ENCODE measurements at regions not wholly inside any gene's neighbourhood (a gene's known extent, or its start where the extent isn't known, plus 50 kb on each side); places are given as distances from the start of the nearest gene placed in this dataset.

DNA sequence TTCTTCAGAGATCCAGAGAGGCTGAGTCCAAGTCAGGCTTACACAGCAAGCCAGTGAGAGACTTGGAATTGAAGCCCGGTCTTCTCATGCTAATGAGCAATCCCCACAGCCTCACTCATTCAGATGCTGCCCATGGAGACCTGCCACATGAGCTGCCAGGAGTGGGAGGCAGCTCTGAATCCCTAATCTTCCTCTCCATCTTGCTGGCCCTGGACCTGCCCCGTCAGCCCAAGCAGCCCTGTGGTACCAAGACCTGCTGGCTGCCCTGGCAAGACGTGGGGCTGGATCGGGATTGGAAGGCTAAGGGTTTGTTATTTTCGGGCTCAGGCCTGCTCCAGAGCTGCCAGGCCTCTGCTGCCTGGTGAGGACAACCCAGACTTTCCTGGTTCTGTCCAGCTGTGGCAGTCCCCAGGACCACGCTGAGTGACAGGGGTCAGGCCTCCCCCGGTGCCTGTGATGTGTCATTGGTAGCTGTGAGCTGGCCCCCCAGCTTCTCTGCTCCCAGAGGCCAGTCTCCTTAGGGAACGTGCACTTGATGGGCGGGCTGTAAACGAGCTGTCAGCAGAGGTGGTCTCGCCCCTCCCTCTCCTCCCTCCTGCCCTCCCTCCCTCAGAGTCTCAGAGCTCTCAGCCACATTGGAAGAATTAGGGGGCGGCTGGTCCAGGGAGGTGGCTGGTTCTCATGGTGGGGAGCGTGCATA is 135.0 kb downstream of the FOXD2 start:
- no peak for DNase-seq (ENCODE audit: low read depth in 4 of 4, low spot score in 1 of 4)

DNA sequence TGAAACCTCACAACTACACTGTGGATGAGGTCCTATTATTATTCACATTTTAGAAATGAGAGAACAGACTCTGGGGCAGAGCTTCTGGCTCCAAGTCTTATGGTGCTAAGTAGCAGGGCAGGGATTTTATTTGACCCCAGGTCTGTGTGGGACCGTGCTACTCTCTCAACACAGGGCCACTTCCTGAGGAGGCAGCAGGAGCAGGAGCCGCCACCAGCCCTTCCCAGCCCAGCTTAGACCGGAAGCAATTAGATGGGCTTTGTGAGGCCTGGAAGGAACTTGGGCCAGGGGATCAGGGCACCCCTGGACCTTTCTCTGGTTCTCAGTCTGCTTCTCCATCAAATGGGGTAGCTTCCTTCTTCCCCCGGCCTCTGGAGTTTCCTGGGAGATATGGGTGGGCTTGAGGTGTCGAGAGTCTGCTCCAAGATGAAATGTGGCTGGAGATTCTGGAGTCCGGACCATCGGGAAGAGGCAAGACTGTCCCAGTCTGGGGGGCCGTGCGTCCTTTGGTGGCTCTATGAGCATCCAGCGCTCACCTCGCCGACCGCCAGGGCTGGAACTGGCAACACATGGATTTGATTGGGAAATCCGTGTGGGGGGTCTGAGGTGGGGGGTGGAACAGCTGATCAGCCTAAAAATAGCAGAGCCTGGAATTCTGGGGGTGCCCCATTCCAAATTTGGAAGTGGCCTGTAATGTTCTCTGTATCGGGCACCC is 136.8 kb downstream of the FOXD2 start:
- DNase-seq (ENCODE audit: low read depth in 4 of 4, low spot score in 1 of 4), result no peak

DNA sequence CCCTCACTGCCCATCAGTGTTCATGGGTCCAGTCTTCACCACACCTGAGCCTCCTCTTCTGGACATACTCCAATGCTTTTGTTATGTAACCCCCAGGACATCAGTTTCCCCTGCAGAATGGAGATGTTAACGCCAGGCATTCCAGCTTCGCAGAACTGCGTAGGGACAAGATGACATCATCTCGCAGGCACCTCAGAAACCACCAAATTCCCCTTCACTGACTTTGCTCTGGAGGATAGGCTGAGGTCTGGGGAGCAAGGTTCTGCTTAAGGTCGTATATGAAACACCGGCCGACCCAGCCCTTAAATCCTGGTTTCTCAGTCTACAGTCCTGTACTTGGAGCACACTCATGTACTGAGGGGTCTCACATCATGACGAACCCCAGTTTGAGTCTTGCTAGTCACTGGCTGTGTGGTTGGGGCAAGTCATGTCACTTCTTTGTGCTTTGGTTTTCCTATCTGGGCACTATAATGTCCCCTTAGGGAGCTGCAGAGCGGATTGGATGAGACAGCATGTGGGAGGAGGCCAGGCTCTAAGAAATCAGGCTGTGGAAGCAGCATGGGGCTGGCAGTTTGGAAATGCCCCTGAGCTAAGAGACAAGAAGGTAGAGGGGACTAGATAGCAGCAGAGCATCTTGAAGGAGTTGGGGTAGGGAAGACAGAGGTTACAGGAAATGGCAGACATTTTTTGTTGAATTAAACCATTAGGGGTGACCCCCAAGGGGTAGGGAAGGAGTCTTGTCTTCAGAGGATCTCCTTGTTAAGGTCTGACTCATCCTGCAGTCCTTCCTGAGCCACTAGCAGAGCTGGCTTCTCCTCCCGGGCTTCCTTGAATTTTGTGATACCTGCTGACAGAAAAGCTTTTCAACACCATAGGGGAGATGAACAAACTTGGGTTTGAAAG is 138.3 kb downstream of the FOXD2 start:
- DNase-seq (ENCODE audit: low read depth in 4 of 4, low spot score in 1 of 4), result no peak

DNA sequence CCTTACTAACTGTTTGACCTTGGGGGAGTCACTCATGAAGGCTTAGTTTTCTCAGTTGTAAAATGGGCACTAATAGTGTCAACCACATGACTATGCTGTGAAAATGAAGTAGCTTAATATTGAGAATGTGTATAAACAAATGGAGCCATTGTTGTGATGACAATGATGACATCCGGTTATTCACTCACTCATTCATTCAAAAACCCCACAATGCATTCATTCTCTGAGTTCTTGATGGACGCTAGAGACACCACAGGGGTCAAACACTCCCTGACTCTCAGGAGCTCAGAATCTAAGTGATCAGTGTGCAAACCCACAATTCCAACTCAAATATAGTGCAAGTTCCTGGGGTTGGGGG is 138.9 kb downstream of the FOXD2 start:
- DNase-seq (ENCODE audit: low read depth in 4 of 4, low spot score in 1 of 4), result no peak

DNA sequence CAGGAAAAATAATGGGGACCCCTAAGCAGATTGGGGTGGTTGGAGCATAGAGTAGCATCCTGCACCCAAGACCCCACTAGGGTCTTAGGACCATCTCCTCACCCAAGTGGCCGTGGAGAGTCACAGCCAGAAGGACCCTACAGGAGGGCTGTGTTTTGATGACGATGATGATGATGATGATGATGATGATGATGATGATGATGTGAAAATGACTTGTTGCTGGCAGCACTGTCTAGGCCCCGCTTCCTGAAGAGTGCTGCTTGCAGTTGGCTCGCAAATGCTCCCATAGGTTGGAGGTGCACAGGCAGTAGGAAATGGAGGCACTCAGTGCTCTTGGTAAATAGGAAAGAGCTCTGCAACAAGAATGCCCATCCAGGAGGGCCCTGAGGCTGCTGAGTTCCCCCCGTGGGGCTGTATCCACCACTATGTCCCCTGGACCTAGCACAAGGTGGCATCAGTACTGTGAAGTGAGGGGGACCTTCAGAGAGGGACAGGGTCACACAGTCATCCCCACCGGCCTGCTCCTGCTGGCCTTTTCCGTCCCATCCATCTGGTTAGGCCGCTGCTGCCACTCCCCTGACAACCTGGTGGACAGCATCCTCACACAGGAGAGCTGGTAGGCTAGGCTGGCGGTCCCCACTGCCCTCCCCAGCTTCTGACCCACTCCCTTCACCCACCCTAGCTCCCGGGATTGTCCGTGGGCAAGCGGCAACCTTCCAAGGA is 139.6 kb downstream of the FOXD2 start:
- DNase-seq (ENCODE audit: low read depth in 4 of 4, low spot score in 1 of 4), result no peak

DNA sequence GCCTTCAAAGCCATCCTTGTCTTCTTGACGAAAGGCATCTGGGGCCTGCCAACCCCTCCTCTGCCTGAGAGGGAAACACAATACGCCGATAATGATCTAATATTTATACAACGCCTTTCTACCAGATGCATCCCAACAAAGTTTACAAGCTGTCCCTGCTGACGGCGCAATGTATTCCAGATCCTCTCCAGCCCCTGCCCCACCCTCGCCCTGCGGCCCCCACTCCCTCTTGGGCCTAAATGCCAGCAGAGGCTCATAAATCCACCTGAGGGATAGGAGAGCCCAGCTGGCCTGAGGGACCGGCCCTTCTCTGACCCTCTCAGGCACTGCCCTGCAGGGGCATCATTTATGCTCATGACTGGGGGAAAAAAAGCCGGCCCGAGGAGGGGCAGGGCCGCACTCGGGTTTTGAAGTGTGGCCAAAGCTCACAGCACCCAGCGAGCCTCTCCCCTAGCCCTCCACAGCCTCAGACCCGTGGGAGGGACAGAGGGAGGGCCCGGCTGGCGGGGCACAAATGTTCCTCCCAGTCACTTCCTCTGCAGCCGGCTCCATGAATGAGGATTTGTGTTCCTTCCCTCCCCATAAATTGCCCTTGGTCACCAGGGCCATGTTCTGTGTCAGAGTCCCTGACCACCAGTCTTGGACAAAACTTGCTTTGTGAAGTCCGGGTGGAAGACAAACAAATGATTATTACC is 140.3 kb downstream of the FOXD2 start:
- no peak for DNase-seq (ENCODE audit: low read depth in 4 of 4, low spot score in 1 of 4)

DNA sequence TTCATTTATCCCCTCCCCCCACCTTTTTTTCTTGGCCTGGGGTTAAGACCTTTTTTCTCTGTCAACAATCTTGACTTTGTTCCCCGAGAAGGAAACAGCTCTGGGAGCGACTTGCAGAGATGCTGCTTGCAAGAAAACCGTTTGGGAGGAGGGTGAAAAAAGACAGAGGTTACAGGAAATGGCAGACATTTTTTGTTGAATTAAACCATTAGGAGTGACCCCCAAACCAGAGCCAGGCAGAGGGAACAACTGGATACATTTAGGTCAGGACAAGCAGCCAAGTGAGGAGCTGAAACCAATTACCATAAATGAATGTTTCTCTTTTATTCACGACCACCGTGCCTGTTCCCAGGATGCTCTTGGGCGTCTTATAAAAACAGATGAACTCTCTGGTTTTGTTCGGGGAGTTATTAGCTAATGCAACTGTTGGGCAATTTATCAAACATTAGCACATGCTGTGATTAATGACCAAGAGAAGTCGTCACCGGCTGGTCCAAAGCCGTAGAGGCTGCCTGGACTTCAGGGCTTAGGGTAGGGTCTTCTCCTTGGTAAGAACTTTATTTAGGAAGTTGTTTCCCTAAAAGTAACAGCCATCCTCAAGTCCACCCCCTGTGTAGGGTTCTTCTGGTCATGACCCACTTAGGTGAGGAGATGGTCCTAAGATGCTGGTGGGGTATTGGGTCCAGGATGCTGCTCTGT is 141.0 kb downstream of the FOXD2 start:
- DNase-seq (ENCODE audit: low read depth in 4 of 4, low spot score in 1 of 4), result no peak

DNA sequence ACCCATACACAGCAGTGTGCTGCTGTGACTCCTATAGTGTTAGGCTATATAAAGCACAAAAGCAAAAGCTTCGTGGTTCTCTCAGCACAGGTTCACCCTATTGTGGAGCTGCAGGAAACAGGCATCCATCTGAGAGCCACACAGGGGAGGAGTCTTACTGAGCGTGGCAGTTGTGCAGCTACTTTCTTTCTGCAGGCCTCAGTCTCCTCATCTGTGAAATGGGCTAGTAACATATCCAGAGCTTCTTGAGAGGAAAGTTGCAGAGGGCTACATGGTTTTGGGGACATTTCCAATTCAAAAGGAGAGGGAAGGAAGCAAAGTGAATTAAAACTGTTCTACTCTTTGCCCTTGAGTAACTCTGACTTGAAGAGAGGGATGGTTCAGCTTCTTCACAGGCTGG is 142.0 kb downstream of the FOXD2 start:
- DNase-seq (ENCODE audit: low read depth in 4 of 4, low spot score in 1 of 4), result no peak

DNA sequence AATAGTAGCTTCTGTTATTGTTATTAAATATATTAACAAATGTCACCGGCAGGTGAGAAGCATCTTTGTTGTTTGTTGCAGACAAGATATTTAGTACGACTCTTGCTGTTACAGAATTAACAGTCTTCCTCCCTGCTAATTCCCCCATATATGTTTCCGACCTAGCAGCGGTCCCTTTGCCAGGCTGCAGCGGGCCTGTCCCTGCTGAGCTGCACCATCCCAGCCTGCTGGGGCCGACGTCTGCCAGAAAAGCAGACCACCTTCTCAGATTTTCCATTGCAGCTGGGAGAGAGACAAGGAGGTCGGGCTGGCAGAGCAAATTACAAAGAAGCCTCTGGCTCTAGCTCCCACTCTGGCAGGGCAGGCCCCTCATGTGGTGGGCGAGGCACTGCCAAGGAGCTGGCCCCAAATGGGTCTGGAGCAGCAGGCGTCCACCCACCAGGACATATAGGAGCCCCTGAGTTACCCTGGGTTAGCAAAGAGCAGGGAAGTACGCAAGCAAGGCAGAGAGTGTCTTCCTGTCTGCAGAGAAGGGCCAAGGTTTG is 142.7 kb downstream of the FOXD2 start:
- DNase-seq (ENCODE audit: low read depth in 4 of 4, low spot score in 1 of 4), result no peak

DNA sequence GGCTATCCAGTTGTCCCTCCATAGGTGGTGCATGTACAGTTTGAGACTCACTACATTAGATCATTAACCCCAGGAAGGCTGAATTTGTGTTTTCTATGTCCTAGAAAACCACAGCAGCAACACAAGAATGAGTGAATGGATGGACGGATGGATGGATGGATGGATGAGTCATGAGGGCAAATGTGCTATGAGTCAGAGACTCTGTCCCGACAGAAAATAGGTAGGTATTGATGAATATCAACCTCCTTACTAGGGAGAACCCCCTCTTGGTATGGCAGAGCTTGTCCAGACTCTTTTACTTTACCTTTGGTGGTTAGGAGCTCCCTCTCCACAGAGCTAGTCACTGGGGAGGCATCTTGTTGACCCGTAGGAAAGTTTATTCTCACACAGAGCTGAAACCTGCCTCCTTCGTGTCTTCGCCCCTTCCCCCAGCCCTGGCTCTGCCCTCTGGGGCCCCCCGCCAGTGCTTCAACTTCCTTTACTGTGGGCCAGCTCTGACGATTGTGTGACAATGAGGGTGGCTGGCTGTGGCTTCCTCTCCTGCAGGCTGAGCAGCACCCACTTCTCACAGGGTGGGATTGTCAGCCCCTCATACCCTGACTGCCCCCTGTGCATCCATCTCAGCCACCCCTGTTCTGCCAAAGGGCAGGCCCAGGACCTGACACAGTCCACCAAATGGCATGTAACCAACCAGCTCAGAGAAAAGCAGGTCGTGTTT is 145.2 kb downstream of the FOXD2 start:
- DNase-seq (ENCODE audit: low read depth in 4 of 4, low spot score in 1 of 4), result no peak

DNA sequence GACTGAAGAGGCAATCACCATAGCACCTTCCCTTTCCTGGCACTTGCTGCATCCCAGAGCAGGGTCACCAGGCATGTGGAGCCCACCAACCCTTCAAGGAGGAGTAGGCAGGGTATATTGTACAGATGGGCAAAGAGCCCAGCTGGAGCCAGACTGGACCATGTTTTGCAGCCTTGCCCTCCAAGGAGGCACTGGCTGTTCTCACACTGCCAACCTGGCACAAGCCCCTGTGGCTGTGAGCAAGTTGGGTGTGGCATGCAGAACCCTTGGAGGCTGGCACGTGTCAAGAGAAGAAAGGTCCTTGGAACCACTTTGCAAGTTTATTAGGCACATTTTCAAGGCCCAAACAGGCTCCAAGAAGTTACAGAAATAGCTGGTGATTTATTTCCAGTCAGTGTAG is 146.4 kb downstream of the FOXD2 start:
- no peak for DNase-seq (ENCODE audit: low read depth in 4 of 4, low spot score in 1 of 4)

DNA sequence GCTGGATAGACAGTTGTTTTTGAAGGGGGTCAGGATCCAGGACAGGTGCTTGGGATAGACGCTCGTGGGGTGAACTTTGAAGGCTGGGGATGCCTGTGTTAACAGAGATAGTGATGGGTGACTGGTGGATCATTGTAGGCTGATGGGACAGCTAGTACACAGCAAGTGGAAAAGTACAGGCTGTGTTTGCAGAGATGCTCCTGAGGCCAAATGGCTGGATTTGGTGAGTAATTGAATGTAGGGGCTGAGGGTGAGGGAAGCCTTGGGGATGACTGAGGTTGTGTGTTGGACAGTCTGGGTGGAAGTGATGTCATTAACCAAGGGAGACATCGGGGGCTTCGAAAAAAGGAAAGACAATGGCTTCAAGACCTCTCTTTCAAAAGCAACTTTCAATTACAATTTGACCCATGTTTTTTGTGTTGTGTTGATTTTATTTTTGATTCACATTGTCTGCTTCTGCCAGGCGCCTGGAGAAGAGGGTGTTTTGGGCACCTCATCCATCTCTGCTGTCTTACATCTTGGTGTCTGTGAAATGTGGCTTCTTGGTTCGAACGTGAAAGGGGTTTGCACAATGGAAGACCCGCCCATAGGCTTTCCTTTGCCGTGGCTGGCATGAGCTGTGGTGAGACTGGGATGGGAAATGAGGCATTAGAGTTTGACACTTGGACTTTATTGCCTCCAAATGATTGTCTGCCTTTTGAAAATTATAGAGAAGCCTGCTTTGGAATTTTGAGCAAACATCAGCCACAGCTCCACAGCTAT is 147.5 kb downstream of the FOXD2 start:
- no peak for DNase-seq (ENCODE audit: low read depth in 4 of 4, low spot score in 1 of 4)

DNA sequence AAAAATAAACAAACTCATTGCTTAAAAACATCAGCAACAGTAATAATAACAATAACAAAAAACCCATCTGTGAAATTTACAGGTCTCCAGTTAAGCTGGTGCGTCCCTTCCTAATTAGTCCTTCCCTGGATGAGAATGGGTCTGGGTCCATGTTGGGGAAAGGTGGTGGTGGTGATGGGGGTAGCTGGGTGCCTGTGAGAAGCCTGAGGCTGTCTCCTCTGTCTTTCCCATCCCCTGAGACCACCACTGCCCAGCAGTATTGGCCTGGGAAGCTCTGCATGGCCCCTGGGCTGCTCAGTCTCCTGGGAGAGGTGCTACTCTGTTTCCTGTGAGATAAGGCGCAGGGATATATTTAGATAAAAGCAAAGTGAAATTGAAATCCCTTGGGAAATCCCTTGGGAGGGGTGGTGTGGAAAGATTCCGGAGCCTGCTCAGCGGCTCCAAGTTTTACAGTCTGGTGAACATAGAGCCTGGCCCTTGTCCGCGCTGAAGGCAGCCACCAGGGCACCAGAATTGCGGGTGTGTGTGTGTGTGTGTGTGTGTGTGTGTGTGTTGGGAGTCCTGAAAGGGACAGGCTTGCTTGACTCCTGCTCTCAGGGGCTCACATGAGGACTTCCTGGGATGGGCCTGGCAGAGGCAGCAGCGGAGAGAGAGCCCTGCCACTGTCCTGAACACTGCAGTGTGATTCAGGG is 150.2 kb downstream of the FOXD2 start:
- DNase-seq (ENCODE audit: low read depth in 4 of 4, low spot score in 1 of 4), result no peak

DNA sequence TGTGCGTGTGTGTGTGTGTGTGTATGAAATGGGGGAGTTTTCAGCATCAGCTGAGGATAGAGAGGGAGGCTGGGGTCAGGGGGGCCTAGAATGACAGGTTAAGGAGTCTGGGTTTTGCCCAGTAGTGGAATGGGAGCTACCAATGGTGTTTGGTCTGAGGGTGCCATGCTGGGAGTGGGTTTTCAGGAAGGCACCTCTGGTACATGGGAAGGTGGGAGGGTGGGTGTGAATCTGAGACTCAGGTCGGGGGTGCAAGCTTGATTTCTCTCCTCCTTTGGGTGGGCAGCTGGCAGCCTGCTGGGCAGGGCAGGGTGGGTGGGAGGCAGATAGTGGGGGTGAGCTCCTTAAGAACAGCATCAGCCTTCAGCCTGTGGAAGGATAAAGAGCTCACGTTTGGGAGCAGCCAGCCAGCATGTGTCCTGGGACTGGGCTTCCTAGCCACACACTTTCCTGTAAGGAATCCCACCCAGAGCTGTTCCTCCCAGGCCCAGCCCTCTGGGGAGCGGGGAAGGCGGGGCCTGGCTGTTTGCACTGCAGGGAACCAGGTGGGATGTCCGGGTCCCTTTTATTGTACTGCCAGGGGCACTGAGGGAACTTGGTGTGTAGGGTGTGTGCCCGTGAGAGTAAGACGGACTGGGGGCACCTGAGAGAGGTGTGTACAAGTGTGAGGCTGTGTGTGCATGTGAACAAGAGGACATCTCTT is 152.8 kb downstream of the FOXD2 start:
- DNase-seq (ENCODE audit: low read depth in 4 of 4, low spot score in 1 of 4), result no peak

DNA sequence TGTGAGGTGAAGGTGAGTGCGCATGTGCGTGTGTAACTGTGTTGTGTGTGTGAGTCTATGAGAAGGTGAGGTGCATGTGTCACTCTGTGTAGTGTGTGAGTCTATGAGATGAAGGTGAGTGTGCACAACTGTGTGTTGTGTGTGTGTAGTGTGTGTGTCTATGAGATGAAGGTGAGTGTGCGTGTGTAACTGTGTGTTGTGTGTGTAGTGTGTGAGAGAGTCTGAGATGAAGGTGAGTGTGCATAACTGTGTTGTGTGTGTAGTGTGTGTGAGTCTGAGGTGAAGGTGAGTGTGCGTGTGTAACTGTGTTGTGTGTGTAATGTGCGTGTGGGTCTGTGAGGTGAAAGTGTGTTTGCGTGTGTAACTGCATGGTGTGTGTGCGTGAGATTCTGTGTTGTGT is 154.0 kb downstream of the FOXD2 start:
- DNase-seq (ENCODE audit: low read depth in 4 of 4, low spot score in 1 of 4), result no peak

DNA sequence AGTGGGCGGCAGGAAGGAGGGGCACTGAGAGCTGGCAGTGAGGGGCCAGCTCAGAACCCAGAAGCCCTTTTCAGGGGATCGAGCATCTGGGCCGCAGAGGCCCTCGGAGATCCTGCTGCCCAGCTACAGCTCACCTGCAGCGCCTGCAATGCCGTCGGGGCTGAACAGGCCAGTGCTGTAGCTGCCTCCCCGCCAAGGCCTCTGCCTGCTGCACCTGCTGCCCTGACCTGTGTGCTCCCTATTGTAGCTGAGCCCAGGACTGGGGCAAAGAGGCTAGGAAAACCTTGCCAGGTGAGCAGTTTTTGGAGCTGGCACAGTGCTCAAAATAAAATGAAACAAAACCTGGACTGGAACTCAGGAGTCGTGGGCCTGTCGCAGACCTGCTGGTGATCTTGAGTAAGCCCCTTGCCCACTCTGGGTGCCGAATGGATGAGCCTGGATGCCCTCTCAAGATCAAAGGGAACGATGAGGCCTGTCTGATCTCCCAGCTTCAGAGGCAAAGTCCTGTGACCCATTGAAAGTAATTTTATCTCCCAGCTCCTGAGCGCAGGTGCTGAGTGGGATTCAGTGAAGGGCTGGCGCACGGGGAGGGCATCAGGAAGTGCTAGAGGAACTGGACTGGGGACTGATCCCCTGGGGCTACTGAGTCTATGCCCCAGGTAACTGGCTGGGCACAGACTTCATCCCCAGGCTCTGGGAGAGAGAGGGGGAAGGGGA is 154.6 kb downstream of the FOXD2 start:
- no peak for DNase-seq (ENCODE audit: low read depth in 4 of 4, low spot score in 1 of 4)

Data from stimulated activated CD4-positive, alpha-beta T cell treated with anti-CD3 and anti-CD28 coated beads, Interleukin-1b, Interleukin-23, amount 100 ng/mL, for 24 hours (primary cell).